Spleen (tissue), 11 donors: ENCODE measurements at regions not wholly inside any gene's neighbourhood (a gene's known extent, or its start where the extent isn't known, plus 50 kb on each side); places are given as distances from the start of the nearest gene placed in this dataset.

Experiments
- DNase-seq: peaks from one replicate; pipeline ENCODE4 v3.0.0-alpha.2; 2020
- H3K27ac ChIP-seq, 8 donors: fragments of 200-600 bp; sonication (generic) in 7 of 8; 1 replicate in 4 of 8; 2 replicates in 4 of 8; pipeline versions ENCODE4 v1.5.0 to v1.8.0; 2016 to 2021; ENCODE audit warnings: inconsistent platforms in 4 of 8, mild to moderate bottlenecking in 4 of 8, moderate library complexity in 1 of 8
- H3K27me3 ChIP-seq, 7 donors: fragments of 200-600 bp; sonication (generic) in 6 of 7; replicated peaks in 1 of 7; 1 replicate in 4 of 7; 2 replicates in 3 of 7; pipeline versions ENCODE4 v1.5.0 to v1.8.0; 2016 to 2021; ENCODE audit warnings: inconsistent platforms in 3 of 7, mild to moderate bottlenecking in 1 of 7
- H3K36me3 ChIP-seq, 6 donors: fragments of 200-600 bp; sonication (generic) in 5 of 6; 1 replicate in 4 of 6; 2 replicates in 2 of 6; pipeline versions ENCODE4 v1.5.0 to v1.8.0; 2016 to 2021; ENCODE audit warnings: inconsistent platforms in 2 of 6
- H3K4me1 ChIP-seq, 6 donors: fragments of 200-600 bp; sonication (generic) in 5 of 6; 1 replicate in 3 of 6; 2 replicates in 3 of 6; pipeline versions ENCODE4 v1.5.0 to v1.8.0; 2016 to 2021; ENCODE audit warnings: inconsistent platforms in 3 of 6
- H3K4me3 ChIP-seq, 8 donors: fragments of 200-600 bp; sonication (generic) in 7 of 8; 1 replicate in 4 of 8; 2 replicates in 4 of 8; pipeline versions ENCODE4 v1.5.0 to v1.8.0; 2016 to 2021; ENCODE audit warnings: inconsistent platforms in 4 of 8, mild to moderate bottlenecking in 4 of 8, moderate library complexity in 2 of 8
- H3K9me3 ChIP-seq, 8 donors: fragments of 200-600 bp; sonication (generic) in 7 of 8; 1 replicate in 4 of 8; 2 replicates in 4 of 8; pipeline versions ENCODE4 v1.5.0 to v1.8.0; 2016 to 2021; ENCODE audit warnings: inconsistent platforms in 4 of 8
- POLR2A ChIP-seq, 3 donors: fragments of 450-650 bp; IDR thresholded peaks; one replicate each; pipeline ENCODE4 v1.5.1; 2017; ENCODE audit warnings: antibody characterized with exemption in 3 of 3, mild to moderate bottlenecking in 1 of 3
- POLR2AphosphoS5 ChIP-seq, 3 donors: sonication (generic); formaldehyde crosslinking; IDR thresholded peaks; one replicate each; pipeline ENCODE4 v1.5.1; 2017; ENCODE audit warnings: antibody characterized with exemption in 3 of 3
- WGBS, 5 donors: extraction: QIAGEN DNeasy Blood & Tissue Kit in 3 of 5; methylation state at CpG; one replicate each; pipeline versions ENCODE4 v1.1.5 to v1.1.7; 2013 to 2018; 5-methylcytosine and 5-hydroxymethylcytosine counted together
- intact Hi-C: fragments of 100-400 bp; cut with DNase I; formaldehyde crosslinking; loops from one replicate; pipeline ENCODE4 v1.15.0; 2023; ENCODE audit warnings: low total_unique reads
- TF ChIP-seq, protein P1 (sequence below), 11 experiments: fragments of 200-600 bp in 7 of 11; fragments of 450-650 bp in 4 of 11; sonication (generic) in 4 of 11; IDR thresholded peaks in 8 of 11; conservative IDR thresholded peaks in 3 of 11; 1 replicate in 7 of 11; 2 replicates in 4 of 11; pipeline versions ENCODE4 v1.4.0 to v1.8.0; 2016 to 2021; ENCODE audit warnings: antibody characterized with exemption in 11 of 11, inconsistent platforms in 4 of 11, mild to moderate bottlenecking in 1 of 11
- donor health status: healthy with polysubstance abuse.
- donor health status: DM: no; HTN: no; CAD: no; lungs with moderate emphysema.
- donor health status: DM: no; HTN: no; CAD: no.
- donor health status: Bipolar disorder and iron deficiency.
- donor health status: healthy.
- donor health status: DM: no; HTN: no; CAD: no.
- donor health status: DM: yes; HTN: yes; CAD: no.

DNA sequence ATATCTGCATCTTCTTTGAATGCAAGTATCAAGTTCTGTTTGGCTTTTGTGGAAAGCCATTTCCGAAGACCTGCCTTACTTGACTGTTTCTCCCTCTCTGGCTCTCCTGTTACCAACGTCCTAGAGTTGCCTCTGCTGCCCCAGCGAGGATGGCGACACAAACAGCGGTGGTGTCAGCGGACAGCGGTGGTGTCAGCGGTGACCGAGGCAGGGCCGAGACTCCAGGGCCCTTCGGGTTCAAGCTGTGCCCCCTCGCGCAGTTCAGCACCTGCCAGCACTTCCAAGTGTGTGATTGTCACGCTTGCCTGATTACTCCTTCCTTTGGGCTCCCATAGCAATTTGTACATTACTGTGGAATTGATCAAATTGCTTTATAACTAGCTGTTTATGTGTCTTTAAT, 336.9 kb upstream of the FAT1 start:
- DNase-seq: no peak
- intact Hi-C loops: no loop called here
- H3K27me3 ChIP-seq: no peaks in the 10 kb centered on the region
- H3K4me1 ChIP-seq: no peaks in the 10 kb centered on the region
- H3K27ac ChIP-seq: no peak overlapping the region
- peaks cover 0 to 28% (median 0%) of the 10 kb centered on the region in 8 donors for H3K9me3 ChIP-seq
- H3K4me3 ChIP-seq: no peak overlapping the region
- WGBS, 5 donors: 81 to 85% (median 84%) methylated on average over 14 of the region's 14 CpGs
- H3K36me3 ChIP-seq: no peaks in the 10 kb centered on the region
- no peak for TF ChIP-seq POLR2AphosphoS5 (IDR thresholded peaks at IDR 0.05)
- TF ChIP-seq POLR2A (IDR thresholded peaks at IDR 0.05): no peak
- TF ChIP-seq, protein P1, sequence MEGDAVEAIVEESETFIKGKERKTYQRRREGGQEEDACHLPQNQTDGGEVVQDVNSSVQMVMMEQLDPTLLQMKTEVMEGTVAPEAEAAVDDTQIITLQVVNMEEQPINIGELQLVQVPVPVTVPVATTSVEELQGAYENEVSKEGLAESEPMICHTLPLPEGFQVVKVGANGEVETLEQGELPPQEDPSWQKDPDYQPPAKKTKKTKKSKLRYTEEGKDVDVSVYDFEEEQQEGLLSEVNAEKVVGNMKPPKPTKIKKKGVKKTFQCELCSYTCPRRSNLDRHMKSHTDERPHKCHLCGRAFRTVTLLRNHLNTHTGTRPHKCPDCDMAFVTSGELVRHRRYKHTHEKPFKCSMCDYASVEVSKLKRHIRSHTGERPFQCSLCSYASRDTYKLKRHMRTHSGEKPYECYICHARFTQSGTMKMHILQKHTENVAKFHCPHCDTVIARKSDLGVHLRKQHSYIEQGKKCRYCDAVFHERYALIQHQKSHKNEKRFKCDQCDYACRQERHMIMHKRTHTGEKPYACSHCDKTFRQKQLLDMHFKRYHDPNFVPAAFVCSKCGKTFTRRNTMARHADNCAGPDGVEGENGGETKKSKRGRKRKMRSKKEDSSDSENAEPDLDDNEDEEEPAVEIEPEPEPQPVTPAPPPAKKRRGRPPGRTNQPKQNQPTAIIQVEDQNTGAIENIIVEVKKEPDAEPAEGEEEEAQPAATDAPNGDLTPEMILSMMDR (IDR thresholded peaks at IDR 0.05 in 8 of 11, conservative IDR thresholded peaks at IDR 0.05 in 3 of 11): no peak

DNA sequence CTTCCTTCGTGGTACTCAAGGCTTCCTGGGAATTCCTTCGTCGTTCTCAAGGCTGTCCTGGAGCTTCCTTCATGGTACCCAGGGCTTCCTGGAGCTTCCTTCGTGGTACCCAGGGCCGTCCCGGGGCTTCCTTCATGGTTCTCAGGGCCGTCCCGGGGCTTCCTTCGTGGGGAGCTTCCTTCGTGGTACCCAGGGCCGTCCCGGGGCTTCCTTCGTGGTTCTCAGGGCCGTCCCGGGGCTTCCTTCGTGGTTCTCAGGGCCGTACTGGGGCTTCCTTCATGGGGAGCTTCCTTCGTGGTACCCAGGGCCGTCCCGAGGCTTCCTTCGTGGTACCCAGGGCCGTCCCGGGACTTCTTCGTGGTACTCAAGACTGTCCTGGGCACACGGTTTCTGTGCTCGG, 339.6 kb upstream of the FAT1 start:
- no peak overlapping the region for H3K4me3 ChIP-seq
- 70 to 88% (median 75%) methylated on average over 23 to 26 of the region's 26 CpGs for WGBS, 5 donors
- no peaks in the 10 kb centered on the region for H3K27me3 ChIP-seq
- H3K4me1 ChIP-seq: no peaks in the 10 kb centered on the region
- intact Hi-C loops: no loop called here
- no peak for DNase-seq
- TF ChIP-seq POLR2AphosphoS5 (IDR thresholded peaks at IDR 0.05): no peak
- TF ChIP-seq, protein P1 (IDR thresholded peaks at IDR 0.05 in 8 of 11, conservative IDR thresholded peaks at IDR 0.05 in 3 of 11): no peak
- H3K9me3 ChIP-seq: peaks cover 0 to 26% (median 0%) of the 10 kb centered on the region in 8 donors
- no peak overlapping the region for H3K27ac ChIP-seq
- H3K36me3 ChIP-seq: no peaks in the 10 kb centered on the region

DNA sequence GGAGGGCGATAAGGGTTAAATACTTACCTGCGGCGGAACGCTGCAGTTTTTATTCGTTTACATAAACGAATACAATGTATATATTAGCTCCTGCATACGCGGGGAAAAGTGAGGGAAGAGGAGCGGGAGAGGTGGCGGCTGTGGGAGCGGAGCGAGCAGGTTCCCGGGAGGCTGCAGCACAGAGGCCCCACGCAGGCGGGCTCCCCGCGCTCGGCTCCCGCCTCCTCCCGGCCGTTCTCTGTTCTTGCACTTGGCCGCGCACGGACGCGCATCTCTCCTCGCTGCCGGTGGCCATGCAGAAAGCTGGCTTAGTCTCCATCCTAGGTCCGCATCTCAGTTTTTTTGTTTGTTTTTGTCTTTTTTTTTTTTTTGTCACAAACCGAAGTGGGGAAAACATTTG, 340.4 kb upstream of the FAT1 start:
- no peaks in the 10 kb centered on the region for H3K4me1 ChIP-seq
- no peak for DNase-seq
- TF ChIP-seq, protein P1 (IDR thresholded peaks at IDR 0.05 in 8 of 11, conservative IDR thresholded peaks at IDR 0.05 in 3 of 11): no peak
- no peak for TF ChIP-seq POLR2A (IDR thresholded peaks at IDR 0.05)
- no peak for TF ChIP-seq POLR2AphosphoS5 (IDR thresholded peaks at IDR 0.05)
- peaks cover 0 to 25% (median 0%) of the 10 kb centered on the region in 8 donors for H3K9me3 ChIP-seq
- no peaks in the 10 kb centered on the region for H3K27me3 ChIP-seq
- no peak overlapping the region for H3K4me3 ChIP-seq
- WGBS, 5 donors: 91 to 96% (median 92%) methylated on average over 30 of the region's 30 CpGs
- H3K36me3 ChIP-seq: no peaks in the 10 kb centered on the region
- intact Hi-C loops: no loop called here
- no peak overlapping the region for H3K27ac ChIP-seq

DNA sequence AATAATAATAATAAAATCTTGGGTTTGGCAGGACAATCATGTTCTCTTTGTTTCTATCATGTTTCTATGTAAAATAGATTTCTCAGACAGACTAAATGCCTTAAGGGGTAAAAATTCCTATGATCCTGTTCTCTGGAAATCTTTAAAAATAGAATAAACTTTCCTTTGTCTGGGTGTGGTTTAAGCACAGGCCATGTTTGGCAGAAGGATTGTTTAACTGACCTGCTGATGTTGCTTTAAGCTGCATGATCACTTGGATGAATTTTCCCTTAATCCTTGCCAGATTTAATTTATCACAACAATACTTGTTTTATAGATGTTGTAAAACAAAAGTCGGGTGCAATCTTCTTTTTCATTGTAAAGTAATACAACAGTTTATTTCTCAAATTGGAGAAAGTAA, 341.7 kb upstream of the FAT1 start:
- H3K27ac ChIP-seq: no peak overlapping the region
- no peaks in the 10 kb centered on the region for H3K27me3 ChIP-seq
- intact Hi-C loops: no loop called here
- H3K4me1 ChIP-seq: no peaks in the 10 kb centered on the region
- no peak overlapping the region for H3K4me3 ChIP-seq
- 58 to 68% (median 64%) methylated on average over 1 of the region's 1 CpG for WGBS, 5 donors
- DNase-seq: no peak
- peaks cover 0 to 26% (median 0%) of the 10 kb centered on the region in 8 donors for H3K9me3 ChIP-seq
- no peaks in the 10 kb centered on the region for H3K36me3 ChIP-seq
- TF ChIP-seq POLR2A (IDR thresholded peaks at IDR 0.05): no peak
- no peak for TF ChIP-seq POLR2AphosphoS5 (IDR thresholded peaks at IDR 0.05)
- TF ChIP-seq, protein P1 (IDR thresholded peaks at IDR 0.05 in 8 of 11, conservative IDR thresholded peaks at IDR 0.05 in 3 of 11): no peak
